GM18502 (cell line): ENCODE measurements at regions not wholly inside any gene's neighbourhood (a gene's known extent, or its start where the extent isn't known, plus 50 kb on each side); places are given as distances from the start of the nearest gene placed in this dataset.
"Not testable (repeated sequence)": the region's sequence is repeated elsewhere in the genome, so short reads cannot be mapped to it uniquely, and the experiment has no call there.

Experiments
- ATAC-seq: cut with Tn5 transposase; IDR thresholded peaks from one replicate; pipeline ENCODE4 v1.9.1; 2021; ENCODE audit warnings: mild to moderate bottlenecking; ENCODE audit not compliant: unreplicated experiment, poor library complexity

- no peak for ATAC-seq
Measured at GRCh38 chr6:74268815-74269599, 573.0 kb downstream of the CD109 start.

DNA sequence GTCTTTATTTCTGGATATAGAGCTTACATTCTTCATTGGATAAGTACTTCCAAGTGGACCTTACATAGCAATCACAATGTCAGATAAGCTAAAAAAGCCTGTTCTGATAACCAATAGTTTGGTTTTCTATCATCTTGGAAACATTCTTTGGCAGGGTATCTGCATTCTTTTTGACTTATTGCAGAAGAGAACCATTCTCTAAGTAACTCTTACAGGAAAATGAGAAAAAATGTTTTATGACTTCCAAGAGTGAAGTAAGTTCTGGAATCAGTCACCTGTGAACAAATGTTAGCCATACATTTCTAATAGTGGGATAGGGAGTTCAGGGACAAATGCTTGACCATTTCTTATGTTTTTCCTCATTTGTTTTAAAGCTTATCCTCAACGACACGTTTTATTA, 564.0 kb downstream of the CD109 start:
- no peak for ATAC-seq

- no peak for ATAC-seq
Measured at GRCh38 chr6:74256781-74257180, 560.8 kb downstream of the CD109 start.

DNA sequence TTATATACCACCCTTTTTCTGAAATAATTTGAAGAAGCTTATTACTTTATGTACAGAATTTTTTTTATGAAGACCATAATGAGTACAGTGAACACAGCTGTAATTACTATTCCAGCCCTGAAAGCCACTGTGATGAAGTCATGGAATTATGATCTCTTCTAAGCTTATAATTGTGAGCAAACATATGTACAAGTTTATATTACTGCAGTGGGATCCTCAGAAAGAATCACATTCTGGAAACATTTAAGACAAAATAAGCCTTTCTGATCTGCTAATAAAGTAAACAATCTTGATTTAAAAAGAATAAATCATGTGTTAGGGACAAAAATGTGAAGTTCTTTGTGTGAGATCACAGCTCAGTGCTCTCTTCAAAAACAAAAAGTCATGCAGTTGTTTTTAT, 560.4 kb downstream of the CD109 start:
- ATAC-seq: no peak

DNA sequence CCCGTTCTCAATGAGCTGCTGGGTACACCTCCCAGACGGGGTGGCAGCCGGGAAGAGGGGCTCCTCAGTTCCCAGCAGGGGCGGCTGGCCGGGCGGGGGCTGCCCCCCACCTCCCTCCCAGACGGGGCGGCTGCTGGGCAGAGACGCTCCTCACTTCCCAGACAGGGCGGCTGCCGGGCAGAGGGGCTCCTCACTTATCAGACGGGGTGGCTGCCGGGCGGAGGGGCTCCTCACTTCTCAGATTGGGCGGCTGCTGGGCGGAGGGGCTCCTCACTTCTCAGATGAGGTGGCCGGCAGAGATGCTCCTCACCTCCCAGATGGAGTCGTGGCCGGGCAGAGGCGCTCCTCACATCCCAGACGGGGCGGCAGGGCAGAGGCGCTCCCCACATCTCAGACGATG, 559.0 kb downstream of the CD109 start:
- not testable (repeated sequence) for ATAC-seq

DNA sequence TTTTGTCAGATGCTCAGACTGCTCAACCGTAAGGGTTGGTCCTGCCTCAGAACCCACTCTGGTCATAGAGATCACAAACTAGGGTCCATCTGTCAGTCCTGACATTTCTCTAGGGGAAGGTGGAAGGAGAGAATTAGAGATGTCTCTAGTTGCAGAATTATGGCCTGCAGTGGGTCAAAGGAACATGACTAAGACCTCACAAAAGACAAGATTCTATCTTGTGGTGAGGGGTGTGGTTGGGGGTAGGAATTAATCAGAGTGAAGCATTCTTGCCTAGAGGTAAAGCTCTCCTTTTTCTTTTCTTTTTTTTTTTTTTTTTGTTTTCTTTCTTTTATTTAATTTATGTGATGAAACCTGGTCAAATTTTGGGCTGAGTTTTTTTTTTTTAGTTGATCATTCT, 558.1 kb downstream of the CD109 start:
- ATAC-seq: not testable (repeated sequence)

- ATAC-seq: no peak
Measured at GRCh38 chr6:74253261-74253660, 557.3 kb downstream of the CD109 start.

DNA sequence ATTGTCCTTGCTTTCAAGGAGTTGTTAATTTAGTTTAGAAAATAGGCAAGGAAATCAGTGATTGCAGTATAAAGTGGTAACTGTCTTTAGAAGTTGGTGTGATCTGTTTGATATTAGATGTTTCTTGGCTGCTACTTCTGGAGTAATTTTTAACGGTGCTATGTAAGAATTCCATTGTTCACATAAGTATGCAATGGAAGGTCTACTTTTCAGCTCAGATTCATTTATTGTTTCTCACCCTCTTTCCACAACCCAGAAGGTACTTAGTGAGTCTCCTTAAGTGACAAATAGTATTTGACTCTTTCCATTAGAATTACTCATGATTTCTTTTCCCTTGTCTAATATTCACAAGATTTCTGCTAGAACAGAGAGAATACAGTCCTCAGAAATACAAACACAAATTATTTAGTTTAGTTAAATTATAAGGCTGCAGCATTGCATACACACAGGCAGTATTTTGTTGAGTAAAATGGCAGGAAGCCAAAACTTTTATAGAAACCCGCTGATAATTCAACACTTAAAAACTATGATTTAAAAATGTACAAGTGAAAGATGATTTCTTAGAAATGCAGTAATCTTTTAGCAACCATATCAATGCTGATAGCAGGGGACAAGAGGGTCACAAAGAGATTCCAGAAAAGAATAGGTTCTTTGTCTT, 554.3 kb downstream of the CD109 start:
- no peak for ATAC-seq

DNA sequence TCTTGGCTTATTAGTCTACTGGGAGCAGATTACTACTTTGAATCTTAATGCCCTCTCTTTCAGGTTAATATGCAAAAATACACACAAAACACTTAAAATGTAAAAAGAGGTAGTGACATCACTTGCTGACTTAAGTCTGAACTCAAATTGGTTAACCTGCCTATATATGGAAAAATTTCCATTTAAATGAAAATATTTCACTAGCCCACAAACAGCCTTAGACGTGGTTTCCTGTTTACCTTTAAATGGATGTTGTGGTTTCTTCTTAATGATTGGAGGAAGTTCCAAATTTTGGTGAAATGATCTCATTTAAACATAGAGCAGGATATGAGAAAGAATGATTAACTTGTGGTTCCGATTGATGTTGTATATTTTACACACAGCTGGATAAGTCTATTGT, 553.7 kb downstream of the CD109 start:
- peak; percentile 67 for ATAC-seq

DNA sequence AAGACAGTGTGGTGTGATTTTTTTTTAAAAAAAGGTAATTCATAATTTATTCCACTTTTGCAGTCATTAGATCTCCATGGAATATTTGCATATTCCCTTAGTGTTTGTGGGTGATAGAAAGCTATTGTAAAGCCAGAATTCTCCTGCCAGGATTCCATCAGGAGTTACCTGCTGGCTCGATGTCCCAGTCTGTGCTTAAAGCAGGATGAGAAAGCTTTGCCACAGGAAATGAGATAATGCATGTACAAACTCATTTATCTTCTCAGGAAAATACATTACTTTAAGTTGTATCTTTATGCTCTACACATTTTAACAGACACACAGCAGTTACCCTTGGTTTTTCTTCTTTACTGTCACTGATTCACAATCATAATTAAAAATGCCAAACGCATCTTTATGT, 553.0 kb downstream of the CD109 start:
- ATAC-seq: no peak

- ATAC-seq: no peak
Measured at GRCh38 chr6:74222768-74223333, 526.8 kb downstream of the CD109 start.

- no peak for ATAC-seq
Measured at GRCh38 chr6:74213995-74214394, 518.0 kb downstream of the CD109 start.

GRCh38 chr6:74208239-74208638, 512.2 kb downstream of the CD109 start:
- no peak for ATAC-seq

GRCh38 chr6:74199215-74199915, 503.4 kb downstream of the CD109 start:
- ATAC-seq: no peak

GRCh38 chr6:74197310-74197709, 501.3 kb downstream of the CD109 start:
- ATAC-seq: no peak

DNA sequence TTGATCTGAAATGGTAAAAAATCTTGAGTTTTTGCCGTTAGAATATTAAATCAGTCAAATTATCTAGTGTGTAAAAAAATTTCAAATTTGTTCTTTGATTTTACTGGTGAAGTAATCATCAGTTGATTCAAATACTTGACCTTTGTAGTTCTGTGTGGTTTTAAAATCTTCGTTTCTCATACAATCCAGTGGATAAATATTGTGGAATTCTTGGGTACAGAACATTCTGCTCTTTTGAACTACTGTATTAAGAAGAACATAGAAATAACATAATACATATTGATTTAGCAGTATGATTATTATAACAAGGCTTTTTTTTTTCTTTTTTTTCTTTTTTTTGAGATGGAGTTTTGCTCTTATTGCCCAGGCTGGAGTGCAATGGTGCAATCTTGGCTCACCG, 491.8 kb downstream of the CD109 start:
- no peak for ATAC-seq

DNA sequence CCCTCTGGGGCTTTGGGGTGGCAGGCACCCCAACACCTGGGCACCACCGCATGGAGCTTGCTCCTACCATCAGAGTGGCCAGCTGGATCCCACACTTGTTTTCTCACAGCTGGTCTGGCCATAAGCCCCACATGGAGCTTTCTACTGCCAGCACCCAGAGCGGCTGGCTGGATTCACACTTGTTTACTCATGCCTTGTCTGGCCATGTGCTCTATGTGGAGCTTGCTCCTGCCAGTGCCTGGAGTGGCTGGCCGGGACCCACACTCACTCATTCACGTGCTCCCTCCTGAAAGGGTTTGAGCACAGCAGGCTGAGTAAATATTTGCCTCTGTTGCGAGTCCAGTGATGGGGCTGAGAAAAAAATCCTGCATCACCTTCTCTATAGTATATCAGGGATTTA, 487.0 kb downstream of the CD109 start:
- ATAC-seq: no peak

DNA sequence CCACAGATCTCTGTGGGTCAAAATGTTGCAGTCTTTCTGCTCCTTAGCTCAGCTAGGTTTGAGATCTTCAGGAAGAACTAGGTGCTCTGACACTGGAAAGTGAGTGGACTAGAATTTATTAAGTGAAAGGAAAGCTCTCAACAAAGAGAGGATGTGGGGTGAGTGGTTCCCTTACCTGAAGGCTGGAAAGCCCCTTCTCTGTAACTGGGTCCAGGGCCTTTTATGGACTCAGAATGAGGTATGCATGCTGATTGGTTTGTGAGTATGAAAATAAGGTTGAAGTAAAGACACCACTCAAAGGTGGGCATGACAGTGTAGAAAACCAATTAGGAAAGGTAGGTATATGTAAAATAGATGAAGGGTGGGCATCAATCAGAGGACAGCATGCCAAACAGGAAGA, 485.5 kb downstream of the CD109 start:
- peak; percentile 76 for ATAC-seq

GRCh38 chr6:74177506-74177905, 481.5 kb downstream of the CD109 start:
- ATAC-seq: no peak

GRCh38 chr6:74170550-74170949, 474.5 kb downstream of the CD109 start:
- not testable (repeated sequence) for ATAC-seq

DNA sequence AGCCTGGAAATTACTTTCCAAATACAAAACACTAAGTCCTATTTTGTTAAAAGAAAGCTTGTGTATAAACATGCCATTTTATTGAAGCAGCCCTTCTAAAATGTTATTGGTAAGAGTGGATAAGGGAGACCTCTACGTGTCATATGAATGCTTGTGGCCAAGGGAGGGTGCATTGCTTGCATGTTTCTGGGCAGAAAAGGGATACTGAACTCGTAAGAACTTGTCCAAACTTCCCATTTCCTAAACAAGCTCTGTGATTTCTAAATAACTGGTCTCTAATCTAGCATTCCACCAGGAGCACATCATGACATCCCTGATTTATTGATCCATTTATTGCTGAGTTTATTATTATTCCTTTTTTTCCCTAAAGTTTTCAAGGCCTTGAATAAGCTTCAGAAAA, 474.1 kb downstream of the CD109 start:
- no peak for ATAC-seq
